OCI-LY1 (cell line): ENCODE measurements at regions not wholly inside any gene's neighbourhood (a gene's known extent, or its start where the extent isn't known, plus 50 kb on each side); places are given as distances from the start of the nearest gene placed in this dataset.

Source experiments
- CTCF ChIP-seq: fragments of 200-600 bp; sonication (generic), shearing (Covaris generic); IDR thresholded peaks from 2 replicates; pipeline ENCODE4 v1.5.1; 2017; ENCODE audit warnings: mild to moderate bottlenecking, antibody characterized with exemption, low read length, moderate library complexity, mixed read lengths
- EZH2 ChIP-seq: fragments of 200-600 bp; sonication (generic), shearing (Covaris generic); IDR thresholded peaks from 2 replicates; pipeline ENCODE4 v1.8.0; 2017; ENCODE audit warnings: borderline replicate concordance, mixed run types, mild to moderate bottlenecking, antibody characterized with exemption, low read length, moderate library complexity, mixed read lengths

- TF ChIP-seq CTCF (no peak), EZH2 (no peak)
Measured at GRCh38 chr5:54884195-54884536, 101.2 kb downstream of the ESM1 start.
